Kidney (tissue), 13 donors: ENCODE measurements at regions not wholly inside any gene's neighbourhood (a gene's known extent, or its start where the extent isn't known, plus 50 kb on each side); places are given as distances from the start of the nearest gene placed in this dataset.

Experiments used
- DNase-seq, 5 donors: peaks; one replicate each; pipeline ENCODE4 v3.0.0-alpha.2; 2013 to 2020
- FAIRE-seq: peaks from 2 replicates; lab custom pipeline; 2012; peaks lifted over from hg19 to GRCh38; lab: Jason Lieb, UNC
- H3K27ac ChIP-seq, 2 donors: one replicate each; pipeline ENCODE4 v1.7.0; 2013; ENCODE audit warnings: low read depth in 2 of 2, low read length in 2 of 2, inconsistent platforms in 1 of 2
- H3K27me3 ChIP-seq: one replicate; pipeline ENCODE4 v1.7.1; 2013; ENCODE audit warnings: low read length, inconsistent platforms; ENCODE audit not compliant: control insufficient read depth, insufficient read depth
- H3K36me3 ChIP-seq, 3 donors: one replicate each; pipeline versions ENCODE4 v1.7.0 to v1.7.1; 2013; ENCODE audit warnings: low read length in 3 of 3, control low read depth in 1 of 3, inconsistent platforms in 1 of 3; ENCODE audit not compliant: insufficient read depth in 3 of 3, control insufficient read depth in 2 of 3
- H3K4me1 ChIP-seq, 3 donors: one replicate each; pipeline versions ENCODE4 v1.7.0 to v1.7.1; 2013; ENCODE audit warnings: low read length in 3 of 3, inconsistent platforms in 1 of 3, low read depth in 1 of 3; ENCODE audit not compliant: control insufficient read depth in 2 of 3, insufficient read depth in 2 of 3
- H3K4me3 ChIP-seq, 3 donors: one replicate each; pipeline versions ENCODE4 v1.7.0 to v1.8.1; 2013; ENCODE audit warnings: low read length in 3 of 3, control low read depth in 1 of 3, inconsistent platforms in 1 of 3
- H3K9ac ChIP-seq, 3 donors: one replicate each; pipeline versions ENCODE4 v1.7.0 to v1.7.1; 2013; ENCODE audit warnings: low read length in 3 of 3, control low read depth in 1 of 3, inconsistent platforms in 1 of 3
- H3K9me3 ChIP-seq, 3 donors: one replicate each; pipeline versions ENCODE4 v1.7.0 to v1.7.1; 2013; ENCODE audit warnings: low read length in 3 of 3, control low read depth in 1 of 3, inconsistent platforms in 1 of 3; ENCODE audit not compliant: control insufficient read depth in 2 of 3, insufficient read depth in 1 of 3
- intact Hi-C: fragments of 100-400 bp; cut with DNase I; formaldehyde crosslinking; loops from one replicate; pipeline ENCODE4 v1.11.1; 2022
- TF ChIP-seq, protein P1 (sequence below): IDR thresholded peaks from 3 replicates; pipeline ENCODE4 v1.5.1; 2012; ENCODE audit warnings: mild to moderate bottlenecking, moderate library complexity, borderline replicate concordance; ENCODE audit not compliant: insufficient read depth; ENCODE audit errors: extremely low read depth
- donor health status: control.
- donor health status: control.
- donor health status: control.
- donor health status: control.
- donor health status: control.
- donor health status: DM: yes; HTN: yes; CAD: no.
- donor health status: Normal renal cell carcinoma (clear cell type).

GRCh38 chr3:23000371-23000770, 202.8 kb upstream of the UBE2E2 start:
- H3K9me3 ChIP-seq: no peaks in the 10 kb centered on the region
- FAIRE-seq (no peak), DNase-seq (peak in 2 of 5 donors; percentile 50 to 75)
- intact Hi-C loops: no loop called here
- no peak overlapping the region for H3K9ac ChIP-seq
- no peak overlapping the region for H3K27ac ChIP-seq
- no peaks in the 10 kb centered on the region for H3K27me3 ChIP-seq
- no peaks in the 10 kb centered on the region for H3K4me1 ChIP-seq
- no peak overlapping the region for H3K4me3 ChIP-seq
- TF ChIP-seq, protein P1, sequence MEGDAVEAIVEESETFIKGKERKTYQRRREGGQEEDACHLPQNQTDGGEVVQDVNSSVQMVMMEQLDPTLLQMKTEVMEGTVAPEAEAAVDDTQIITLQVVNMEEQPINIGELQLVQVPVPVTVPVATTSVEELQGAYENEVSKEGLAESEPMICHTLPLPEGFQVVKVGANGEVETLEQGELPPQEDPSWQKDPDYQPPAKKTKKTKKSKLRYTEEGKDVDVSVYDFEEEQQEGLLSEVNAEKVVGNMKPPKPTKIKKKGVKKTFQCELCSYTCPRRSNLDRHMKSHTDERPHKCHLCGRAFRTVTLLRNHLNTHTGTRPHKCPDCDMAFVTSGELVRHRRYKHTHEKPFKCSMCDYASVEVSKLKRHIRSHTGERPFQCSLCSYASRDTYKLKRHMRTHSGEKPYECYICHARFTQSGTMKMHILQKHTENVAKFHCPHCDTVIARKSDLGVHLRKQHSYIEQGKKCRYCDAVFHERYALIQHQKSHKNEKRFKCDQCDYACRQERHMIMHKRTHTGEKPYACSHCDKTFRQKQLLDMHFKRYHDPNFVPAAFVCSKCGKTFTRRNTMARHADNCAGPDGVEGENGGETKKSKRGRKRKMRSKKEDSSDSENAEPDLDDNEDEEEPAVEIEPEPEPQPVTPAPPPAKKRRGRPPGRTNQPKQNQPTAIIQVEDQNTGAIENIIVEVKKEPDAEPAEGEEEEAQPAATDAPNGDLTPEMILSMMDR: no peak
- no peaks in the 10 kb centered on the region for H3K36me3 ChIP-seq

DNA sequence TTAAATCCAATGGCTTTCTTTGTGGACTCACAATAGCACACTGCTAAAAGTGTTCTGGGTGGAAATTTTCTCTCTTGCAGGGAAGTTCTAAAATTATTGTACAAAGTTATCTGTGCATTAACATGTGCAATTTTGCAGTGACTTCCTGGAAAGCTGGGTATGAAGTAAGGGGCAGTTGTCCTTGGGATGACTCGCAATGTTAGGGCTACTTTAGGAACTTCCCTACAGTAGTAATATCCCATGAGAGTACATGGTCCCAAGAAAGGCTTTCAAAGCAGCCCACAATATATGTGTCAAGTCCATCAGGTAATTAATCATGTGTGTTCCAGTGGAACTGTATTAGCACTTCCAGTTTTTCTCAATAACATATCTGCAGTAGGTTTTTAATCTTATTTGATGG, 201.0 kb upstream of the UBE2E2 start:
- Histone ChIP-seq H3K9me3 (no peaks in the 10 kb centered on the region), H3K9ac (no peak overlapping the region), H3K27ac (no peak overlapping the region), H3K4me3 (no peak overlapping the region), H3K27me3 (no peaks in the 10 kb centered on the region), H3K36me3 (no peaks in the 10 kb centered on the region), H3K4me1 (no peaks in the 10 kb centered on the region)
- FAIRE-seq: no peak
- intact Hi-C loops: no loop called here
- DNase-seq: no peak
- TF ChIP-seq, protein P1: no peak

DNA sequence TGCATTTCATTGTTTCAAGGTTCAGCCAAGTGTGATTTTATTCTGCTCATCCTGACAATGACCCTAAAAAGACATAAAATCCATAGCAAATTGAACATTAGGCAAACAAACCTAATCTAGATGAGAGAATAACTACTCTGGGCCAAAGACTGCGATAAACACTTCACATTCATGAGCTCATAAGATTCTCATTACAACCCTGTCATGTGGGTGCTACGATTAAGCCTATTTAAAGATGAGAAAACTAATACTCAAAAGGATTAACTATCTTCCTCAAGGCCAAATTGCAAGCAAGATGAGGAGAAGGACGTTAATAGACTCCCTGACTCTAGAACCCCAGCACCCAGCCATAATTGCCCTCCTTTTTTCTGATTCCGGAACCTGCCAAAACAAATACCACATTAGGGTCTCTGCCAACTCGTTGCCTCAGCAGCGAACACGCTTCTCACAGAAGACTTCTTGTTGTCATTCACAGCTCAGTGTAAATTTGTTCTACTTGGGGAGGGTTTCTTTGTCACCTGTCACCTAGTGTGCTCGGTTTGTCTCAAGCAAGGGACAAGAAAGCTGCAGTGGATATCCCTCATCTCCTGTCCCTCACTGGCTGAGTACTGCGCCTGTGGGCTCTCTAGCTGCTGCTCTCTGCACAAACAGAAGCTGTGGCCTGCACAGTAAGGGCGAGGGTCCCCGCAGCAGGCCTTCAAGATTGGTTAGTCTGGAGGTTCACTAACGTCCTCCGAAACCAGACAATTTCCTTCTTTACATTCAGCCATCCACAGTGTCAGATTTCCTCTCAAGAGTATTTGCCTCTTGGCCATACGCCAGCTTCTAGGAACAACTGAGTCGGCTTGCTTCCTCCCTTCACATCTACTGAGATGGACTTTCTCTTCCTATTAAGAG, 200.0 kb upstream of the UBE2E2 start:
- peak in 1 of 5 donors; percentile 68 for DNase-seq
- Histone ChIP-seq H3K9ac (no peak overlapping the region), H3K36me3 (no peaks in the 10 kb centered on the region), H3K4me3 (no peak overlapping the region), H3K27me3 (no peaks in the 10 kb centered on the region), H3K9me3 (no peaks in the 10 kb centered on the region), H3K4me1 (no peaks in the 10 kb centered on the region), H3K27ac (no peak overlapping the region)
- TF ChIP-seq, protein P1: no peak
- intact Hi-C loops: no loop called here
- no peak for FAIRE-seq
